HG03045 (cell line): ENCODE measurements at regions not wholly inside any gene's neighbourhood (a gene's known extent, or its start where the extent isn't known, plus 50 kb on each side); places are given as distances from the start of the nearest gene placed in this dataset.

ENCODE experiments used
- ATAC-seq: cut with Tn5 transposase; IDR thresholded peaks from one replicate; pipeline ENCODE4 v1.9.1; 2021; ENCODE audit warnings: mild to moderate bottlenecking, moderate library complexity; ENCODE audit not compliant: unreplicated experiment

GRCh38 chr3:110070161-110070916, 733.0 kb upstream of the DPPA4 start:
- ATAC-seq: no peak

GRCh38 chr3:110074095-110074494, 736.7 kb upstream of the DPPA4 start:
- no peak for ATAC-seq

GRCh38 chr3:110077093-110077492, 739.7 kb upstream of the DPPA4 start:
- no peak for ATAC-seq

- ATAC-seq: no peak
Measured at GRCh38 chr3:110093411-110093810, 756.1 kb upstream of the DPPA4 start.

- no peak for ATAC-seq
Measured at GRCh38 chr3:110093812-110094401, 756.6 kb upstream of the DPPA4 start.

- ATAC-seq: no peak
Measured at GRCh38 chr3:110099711-110100110, 762.4 kb upstream of the DPPA4 start.

- ATAC-seq: no peak
Measured at GRCh38 chr3:110101361-110101760, 764.0 kb upstream of the DPPA4 start.

GRCh38 chr3:110106805-110107204, 769.5 kb upstream of the DPPA4 start:
- ATAC-seq: no peak

GRCh38 chr3:110123946-110124345, 786.6 kb upstream of the DPPA4 start:
- no peak for ATAC-seq

- ATAC-seq: no peak
Measured at GRCh38 chr3:110126065-110126464, 788.7 kb upstream of the DPPA4 start.

- no peak for ATAC-seq
Measured at GRCh38 chr3:110133971-110134370, 796.6 kb upstream of the DPPA4 start.

GRCh38 chr3:110139048-110139447, 801.7 kb upstream of the DPPA4 start:
- ATAC-seq: no peak

- no peak for ATAC-seq
Measured at GRCh38 chr3:110139821-110140220, 802.5 kb upstream of the DPPA4 start.

- no peak for ATAC-seq
Measured at GRCh38 chr3:110149763-110150162, 812.4 kb upstream of the DPPA4 start.

- ATAC-seq: no peak
Measured at GRCh38 chr3:110157221-110157620, 819.9 kb upstream of the DPPA4 start.

GRCh38 chr3:110164632-110165369, 827.5 kb upstream of the DPPA4 start:
- no peak for ATAC-seq

GRCh38 chr3:110165370-110165743, 828.0 kb upstream of the DPPA4 start:
- no peak for ATAC-seq

GRCh38 chr3:110165753-110166152, 828.4 kb upstream of the DPPA4 start:
- no peak for ATAC-seq

- no peak for ATAC-seq
Measured at GRCh38 chr3:110166791-110167190, 829.4 kb upstream of the DPPA4 start.

- ATAC-seq: no peak
Measured at GRCh38 chr3:110174908-110175307, 837.6 kb upstream of the DPPA4 start.

GRCh38 chr3:110178965-110179364, 841.6 kb upstream of the DPPA4 start:
- ATAC-seq: no peak

GRCh38 chr3:110180733-110181132, 843.4 kb upstream of the DPPA4 start:
- ATAC-seq: no peak
